SU-DHL-6 (cell line): ENCODE measurements at regions not wholly inside any gene's neighbourhood (a gene's known extent, or its start where the extent isn't known, plus 50 kb on each side); places are given as distances from the start of the nearest gene placed in this dataset.

Source experiments
- H2AFZ ChIP-seq: fragments of 200-600 bp; sonication (generic); 2 replicates; pipeline ENCODE4 v1.6.1; 2014; ENCODE audit warnings: low read depth, mild to moderate bottlenecking, moderate library complexity, mixed read lengths, antibody characterized with exemption, low read length; ENCODE audit not compliant: severe bottlenecking
- H3F3A ChIP-seq: fragments of 200-600 bp; shearing (Covaris generic); 2 replicates; pipeline ENCODE4 v1.6.0; 2016; ENCODE audit warnings: antibody characterized with exemption, mild to moderate bottlenecking; ENCODE audit not compliant: insufficient read depth
- H3K27ac ChIP-seq: fragments of 200-600 bp; sonication (generic); 2 replicates; pipeline ENCODE4 v1.5.1; 2016; ENCODE audit warnings: low read depth, mild to moderate bottlenecking, low read length, moderate library complexity, mixed read lengths
- H3K27me3 ChIP-seq: fragments of 200-600 bp; sonication (generic), shearing (Covaris generic); 2 replicates; pipeline ENCODE4 v1.6.0; 2014; ENCODE audit warnings: mild to moderate bottlenecking, low read length
- H3K36me3 ChIP-seq: fragments of 200-600 bp; sonication (generic); 2 replicates; pipeline ENCODE4 v1.6.1; 2014; ENCODE audit warnings: mild to moderate bottlenecking, low read length, mixed read lengths
- H3K4me2 ChIP-seq: fragments of 300-600, 200-600 bp; shearing (Covaris generic), sonication (generic); 2 replicates; pipeline ENCODE4 v1.6.0; 2014; ENCODE audit warnings: low read length, low read depth, mild to moderate bottlenecking; ENCODE audit not compliant: poor library complexity, severe bottlenecking
- H3K4me3 ChIP-seq: fragments of 200-600 bp; sonication (generic); 2 replicates; pipeline ENCODE4 v1.5.1; 2014; ENCODE audit warnings: antibody characterized with exemption, low read length, mild to moderate bottlenecking, mixed read lengths; ENCODE audit not compliant: insufficient read depth, poor library complexity, severe bottlenecking
- H3K79me2 ChIP-seq: fragments of 200-600 bp; sonication (generic); 2 replicates; pipeline ENCODE4 v1.6.1; 2014; ENCODE audit warnings: mild to moderate bottlenecking, low read length, moderate library complexity; ENCODE audit not compliant: insufficient read depth
- H3K9ac ChIP-seq: fragments of 200-600 bp; sonication (generic); 2 replicates; pipeline ENCODE4 v1.7.0; 2014; ENCODE audit warnings: mild to moderate bottlenecking, low read length
- H3K9me2 ChIP-seq: fragments of 200-600 bp; sonication (generic); replicated peaks from 2 replicates; pipeline ENCODE4 v1.6.1; 2014; ENCODE audit warnings: low read length; ENCODE audit not compliant: insufficient read depth
- H3K9me3 ChIP-seq: fragments of 200-600 bp; sonication (generic); 2 replicates; pipeline ENCODE4 v1.6.1; 2014; ENCODE audit warnings: low read length, mixed read lengths; ENCODE audit not compliant: insufficient read depth
- H4K20me1 ChIP-seq: fragments of 200-600 bp; sonication (generic); 2 replicates; pipeline ENCODE4 v1.6.1; 2014; ENCODE audit warnings: low read depth, mild to moderate bottlenecking, antibody characterized with exemption, low read length, moderate library complexity, mixed read lengths
- CTCF ChIP-seq: fragments of 200-600 bp; sonication (generic); IDR thresholded peaks from one replicate; pipeline ENCODE4 v1.5.1; 2017; ENCODE audit warnings: antibody characterized with exemption, mild to moderate bottlenecking, low read length, moderate library complexity; ENCODE audit not compliant: insufficient read depth, poor library complexity, severe bottlenecking
- EZH2phosphoT487 ChIP-seq: fragments of 200-600 bp; sonication (generic), shearing (Covaris generic); conservative IDR thresholded peaks from 2 replicates; pipeline ENCODE4 v1.6.1; 2018; ENCODE audit warnings: mild to moderate bottlenecking, antibody characterized with exemption, low read length, moderate library complexity, mixed read lengths

- TF ChIP-seq CTCF (no peak), EZH2phosphoT487 (no peak)
- H3K4me2 ChIP-seq, result no peak overlapping the region
- H3K9me2 ChIP-seq, result no peaks in the 10 kb centered on the region; the same call in 1 of the 2 replicates
- H2AFZ ChIP-seq, result no peak overlapping the region
- no peaks in the 10 kb centered on the region for H3F3A ChIP-seq
- no peak overlapping the region for H3K4me3 ChIP-seq
- no peaks in the 10 kb centered on the region for H3K9me3 ChIP-seq
- H3K36me3 ChIP-seq, result no peaks in the 10 kb centered on the region
- H3K27me3 ChIP-seq, result no peaks in the 10 kb centered on the region
- no peak overlapping the region for H3K27ac ChIP-seq
- H4K20me1 ChIP-seq, result no peaks in the 10 kb centered on the region
- no peaks in the 10 kb centered on the region for H3K79me2 ChIP-seq
- no peak overlapping the region for H3K9ac ChIP-seq
These were observed 609.5 kb upstream of the RGMB start for GRCh38 chr5:98163796-98164493.

- no peak overlapping the region for H3K4me2 ChIP-seq
These were observed 604.6 kb upstream of the RGMB start for GRCh38 chr5:98168871-98169270.

GRCh38 chr5:98170994-98171393 is 602.5 kb upstream of the RGMB start:
- Histone ChIP-seq H3K36me3 (no peaks in the 10 kb centered on the region), H4K20me1 (no peaks in the 10 kb centered on the region), H3K9me2 (no peaks in the 10 kb centered on the region; the same call in 1 of the 2 replicates), H3K9me3 (no peaks in the 10 kb centered on the region), H2AFZ (no peak overlapping the region), H3K4me3 (no peak overlapping the region), H3K4me2 (no peak overlapping the region), H3F3A (no peaks in the 10 kb centered on the region), H3K27ac (no peak overlapping the region), H3K27me3 (no peaks in the 10 kb centered on the region), H3K9ac (no peak overlapping the region), H3K79me2 (no peaks in the 10 kb centered on the region)
- no peak for TF ChIP-seq EZH2phosphoT487
- no peak for TF ChIP-seq CTCF

More at GRCh38 chr5:98168871-98169270, 604.6 kb upstream of the RGMB start:
- no peaks in the 10 kb centered on the region for H4K20me1 ChIP-seq
- no peaks in the 10 kb centered on the region for H3F3A ChIP-seq
- TF ChIP-seq CTCF, result no peak
- no peak for TF ChIP-seq EZH2phosphoT487
- H3K9ac ChIP-seq, result no peak overlapping the region
- H3K4me3 ChIP-seq, result no peak overlapping the region
- no peaks in the 10 kb centered on the region for H3K36me3 ChIP-seq
- no peaks in the 10 kb centered on the region for H3K9me3 ChIP-seq
- H2AFZ ChIP-seq, result no peak overlapping the region
- H3K27ac ChIP-seq, result no peak overlapping the region
- no peaks in the 10 kb centered on the region for H3K79me2 ChIP-seq
- H3K27me3 ChIP-seq, result no peaks in the 10 kb centered on the region
- H3K9me2 ChIP-seq, result no peaks in the 10 kb centered on the region; the same call in 1 of the 2 replicates
